Prostate gland (tissue), 2 donors: ENCODE measurements at regions not wholly inside any gene's neighbourhood (a gene's known extent, or its start where the extent isn't known, plus 50 kb on each side); places are given as distances from the start of the nearest gene placed in this dataset.

ENCODE experiments used
- CTCF ChIP-seq, 4 experiments: fragments of 200-600 bp in 2 of 4; fragments of 450-650 bp in 2 of 4; sonication (generic) in 2 of 4; IDR thresholded peaks; 1 replicate in 3 of 4; 2 replicates in 1 of 4; pipeline ENCODE4 v1.5.1; 2016 to 2019; ENCODE audit warnings: antibody characterized with exemption in 4 of 4, mild to moderate bottlenecking in 2 of 4, moderate library complexity in 2 of 4
- POLR2A ChIP-seq: fragments of 450-650 bp; IDR thresholded peaks from one replicate; pipeline ENCODE4 v1.6.1; 2016; ENCODE audit warnings: antibody characterized with exemption, mild to moderate bottlenecking

DNA sequence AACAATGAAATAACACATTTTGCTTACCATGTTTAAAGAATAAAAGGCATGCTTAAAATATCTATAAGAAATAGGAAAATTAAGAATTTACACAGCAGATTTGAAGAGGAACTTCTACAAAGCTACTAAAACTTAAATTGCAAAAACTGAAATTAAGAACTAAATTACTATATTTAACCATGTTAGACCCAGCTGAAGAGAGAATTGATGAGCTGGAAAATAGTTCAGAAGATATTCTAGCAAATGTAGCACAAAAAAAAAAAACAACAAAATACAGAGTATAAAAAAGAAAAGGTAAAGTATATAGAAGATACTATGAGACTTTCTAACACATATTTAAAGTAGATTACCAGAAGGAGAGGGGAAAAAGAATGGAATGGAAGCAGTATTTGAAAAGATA, 82.8 kb upstream of the ST6GALNAC5 start:
- TF ChIP-seq CTCF (IDR thresholded peaks at IDR 0.05) (no peak), POLR2A (no peak)
